GM18505 (cell line): ENCODE measurements at regions not wholly inside any gene's neighbourhood (a gene's known extent, or its start where the extent isn't known, plus 50 kb on each side); places are given as distances from the start of the nearest gene placed in this dataset.

Source experiments
- ATAC-seq: cut with Tn5 transposase; IDR thresholded peaks from one replicate; pipeline ENCODE4 v1.9.1; 2021; ENCODE audit not compliant: unreplicated experiment
- POLR2A ChIP-seq: IDR thresholded peaks from 4 replicates; pipeline ENCODE4 v1.6.1; 2011; ENCODE audit warnings: borderline replicate concordance; ENCODE audit not compliant: insufficient read depth, insufficient read length; ENCODE audit errors: extremely low read depth

- ATAC-seq: no peak
- no peak for TF ChIP-seq POLR2A
Observed at GRCh38 chr6:141035312-141036200, 1097.2 kb upstream of the GJE1 start.

GRCh38 chr6:141033101-141033500, 1099.6 kb upstream of the GJE1 start:
- TF ChIP-seq POLR2A: no peak
- ATAC-seq: no peak

- no peak for ATAC-seq
- no peak for TF ChIP-seq POLR2A
Observed at GRCh38 chr6:141029908-141030307, 1102.8 kb upstream of the GJE1 start.

GRCh38 chr6:141028791-141029280, 1103.9 kb upstream of the GJE1 start:
- TF ChIP-seq POLR2A: no peak
- no peak for ATAC-seq

- no peak for TF ChIP-seq POLR2A
- no peak for ATAC-seq
Observed at GRCh38 chr6:141026504-141026903, 1106.2 kb upstream of the GJE1 start.

GRCh38 chr6:141024526-141024925, 1108.2 kb upstream of the GJE1 start:
- TF ChIP-seq POLR2A: no peak
- no peak for ATAC-seq

- ATAC-seq: no peak
- no peak for TF ChIP-seq POLR2A
Observed at GRCh38 chr6:141017941-141018340, 1114.8 kb upstream of the GJE1 start.

- no peak for TF ChIP-seq POLR2A
- no peak for ATAC-seq
Observed at GRCh38 chr6:141000917-141001316, 1131.8 kb upstream of the GJE1 start.

GRCh38 chr6:140993515-140993914, 1139.2 kb upstream of the GJE1 start:
- TF ChIP-seq POLR2A: no peak
- no peak for ATAC-seq

GRCh38 chr6:140992678-140993077, 1140.0 kb upstream of the GJE1 start:
- TF ChIP-seq POLR2A: no peak
- no peak for ATAC-seq

GRCh38 chr6:140988780-140989179, 1143.9 kb upstream of the GJE1 start:
- no peak for TF ChIP-seq POLR2A
- ATAC-seq: no peak

GRCh38 chr6:140987364-140988155, 1145.2 kb upstream of the GJE1 start:
- no peak for ATAC-seq

GRCh38 chr6:140985679-140986275, 1146.9 kb upstream of the GJE1 start:
- ATAC-seq: no peak

More at GRCh38 chr6:140987364-140988155, 1145.2 kb upstream of the GJE1 start:
- no peak for TF ChIP-seq POLR2A

More at GRCh38 chr6:140985679-140986275, 1146.9 kb upstream of the GJE1 start:
- no peak for TF ChIP-seq POLR2A
